ENCODE measurements at regions not wholly inside any gene's neighbourhood (a gene's known extent, or its start where the extent isn't known, plus 50 kb on each side); places are given as distances from the start of the nearest gene placed in this dataset.

- intact Hi-C loops (cut with DNase I), result no loop called here
- Histone ChIP-seq H3K9me3 (no peaks in the 10 kb centered on the region), H3K4me1 (peaks cover 2 to 33% (median 30%) of the 10 kb centered on the region in 4 donors), H3K27me3 (no peaks in the 10 kb centered on the region), H3K4me3 (no peak overlapping the region), H3K36me3 (no peaks in the 10 kb centered on the region), H3K27ac (replicated peaks in 1 of 4) (no peak overlapping the region)
- WGBS, result 58% methylated on average over 5 of the region's 5 CpGs
- TF ChIP-seq POLR2A (IDR thresholded peaks at IDR 0.05; ENCODE audit: low read depth) (no peak), POLR2AphosphoS5 (IDR thresholded peaks at IDR 0.05) (no peak), EP300 (IDR thresholded peaks at IDR 0.05) (no peak)
- TF ChIP-seq, protein P1, sequence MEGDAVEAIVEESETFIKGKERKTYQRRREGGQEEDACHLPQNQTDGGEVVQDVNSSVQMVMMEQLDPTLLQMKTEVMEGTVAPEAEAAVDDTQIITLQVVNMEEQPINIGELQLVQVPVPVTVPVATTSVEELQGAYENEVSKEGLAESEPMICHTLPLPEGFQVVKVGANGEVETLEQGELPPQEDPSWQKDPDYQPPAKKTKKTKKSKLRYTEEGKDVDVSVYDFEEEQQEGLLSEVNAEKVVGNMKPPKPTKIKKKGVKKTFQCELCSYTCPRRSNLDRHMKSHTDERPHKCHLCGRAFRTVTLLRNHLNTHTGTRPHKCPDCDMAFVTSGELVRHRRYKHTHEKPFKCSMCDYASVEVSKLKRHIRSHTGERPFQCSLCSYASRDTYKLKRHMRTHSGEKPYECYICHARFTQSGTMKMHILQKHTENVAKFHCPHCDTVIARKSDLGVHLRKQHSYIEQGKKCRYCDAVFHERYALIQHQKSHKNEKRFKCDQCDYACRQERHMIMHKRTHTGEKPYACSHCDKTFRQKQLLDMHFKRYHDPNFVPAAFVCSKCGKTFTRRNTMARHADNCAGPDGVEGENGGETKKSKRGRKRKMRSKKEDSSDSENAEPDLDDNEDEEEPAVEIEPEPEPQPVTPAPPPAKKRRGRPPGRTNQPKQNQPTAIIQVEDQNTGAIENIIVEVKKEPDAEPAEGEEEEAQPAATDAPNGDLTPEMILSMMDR (IDR thresholded peaks at IDR 0.05), result no peak
- DNase-seq (ENCODE audit: extremely low spot score), result no peak
Measured at GRCh38 chr16:73798471-73798870, 498.1 kb upstream of the PSMD7 start.

- Histone ChIP-seq H3K36me3 (no peaks in the 10 kb centered on the region), H3K27ac (replicated peaks in 1 of 4) (no peak overlapping the region), H3K4me1 (peaks cover 2 to 38% (median 36%) of the 10 kb centered on the region in 4 donors), H3K4me3 (no peak overlapping the region), H3K27me3 (no peaks in the 10 kb centered on the region), H3K9me3 (no peaks in the 10 kb centered on the region)
- intact Hi-C loops (cut with DNase I), result no loop called here
- DNase-seq (ENCODE audit: extremely low spot score), result no peak
- TF ChIP-seq EP300 (IDR thresholded peaks at IDR 0.05), result no peak
- TF ChIP-seq POLR2A (IDR thresholded peaks at IDR 0.05; ENCODE audit: low read depth), result no peak
- TF ChIP-seq, protein P1 (IDR thresholded peaks at IDR 0.05), result no peak
- TF ChIP-seq POLR2AphosphoS5 (IDR thresholded peaks at IDR 0.05), result no peak
- WGBS, result 100% methylated on average over 1 of the region's 1 CpG
Measured at GRCh38 chr16:73797115-73797514, 499.5 kb upstream of the PSMD7 start.

DNA sequence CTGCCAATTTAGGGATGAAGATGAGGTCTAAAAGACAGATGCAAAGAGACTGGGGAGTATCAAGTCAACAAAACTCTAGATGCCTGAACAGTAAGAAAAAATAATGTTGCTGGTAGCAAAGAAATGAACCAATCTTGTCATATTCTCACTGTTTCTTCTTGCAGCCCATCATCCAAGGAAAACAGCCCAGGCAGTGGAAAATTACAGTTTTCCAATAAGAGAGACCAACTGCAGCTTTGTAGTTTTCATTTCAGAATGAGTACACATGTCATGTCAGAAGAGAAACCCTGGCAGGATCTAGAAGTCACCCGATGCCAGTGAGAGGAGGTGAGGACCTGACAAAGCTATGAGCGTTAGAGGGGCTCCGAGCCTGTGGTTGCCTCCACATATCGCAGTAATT, 500.4 kb upstream of the PSMD7 start:
- H3K27me3 ChIP-seq, result no peaks in the 10 kb centered on the region
- no peak for TF ChIP-seq POLR2A (IDR thresholded peaks at IDR 0.05; ENCODE audit: low read depth)
- TF ChIP-seq, protein P1 (IDR thresholded peaks at IDR 0.05), result no peak
- TF ChIP-seq POLR2AphosphoS5 (IDR thresholded peaks at IDR 0.05), result no peak
- TF ChIP-seq EP300 (IDR thresholded peaks at IDR 0.05), result no peak
- H3K27ac ChIP-seq (replicated peaks in 1 of 4), result no peak overlapping the region
- no peak for DNase-seq (ENCODE audit: extremely low spot score)
- intact Hi-C loops (cut with DNase I), result no loop called here
- peaks cover 2 to 38% (median 36%) of the 10 kb centered on the region in 4 donors for H3K4me1 ChIP-seq
- H3K4me3 ChIP-seq, result no peak overlapping the region
- no peaks in the 10 kb centered on the region for H3K9me3 ChIP-seq
- WGBS, result 67% methylated on average over 4 of the region's 4 CpGs
- no peaks in the 10 kb centered on the region for H3K36me3 ChIP-seq

DNA sequence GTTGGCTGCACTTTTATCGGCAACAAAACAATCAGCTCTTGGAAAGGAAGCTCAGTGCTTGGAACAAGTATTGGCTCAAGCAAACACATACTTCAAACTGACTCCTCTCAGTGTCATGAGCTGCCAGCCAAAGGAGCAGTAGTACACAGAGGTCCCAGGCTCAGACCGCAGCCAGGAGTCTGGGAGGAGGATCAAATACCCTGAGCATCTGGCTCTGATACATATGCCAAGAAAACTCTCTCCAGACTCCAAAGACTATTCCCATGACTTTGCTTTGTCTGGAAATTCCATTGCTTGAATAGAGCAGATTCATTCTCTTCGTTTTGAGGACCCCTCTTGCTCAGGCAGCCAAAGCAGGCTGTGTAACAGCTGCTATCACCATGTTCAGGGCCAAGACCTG, 501.6 kb upstream of the PSMD7 start:
- no peak overlapping the region for H3K27ac ChIP-seq (replicated peaks in 1 of 4)
- DNase-seq (ENCODE audit: extremely low spot score), result no peak
- no peaks in the 10 kb centered on the region for H3K27me3 ChIP-seq
- H3K4me3 ChIP-seq, result no peak overlapping the region
- intact Hi-C loops (cut with DNase I), result no loop called here
- H3K9me3 ChIP-seq, result no peaks in the 10 kb centered on the region
- H3K36me3 ChIP-seq, result no peaks in the 10 kb centered on the region
- WGBS, result 19% methylated on average over 3 of the region's 3 CpGs
- H3K4me1 ChIP-seq, result peaks cover 2 to 38% (median 36%) of the 10 kb centered on the region in 4 donors
- TF ChIP-seq POLR2A (IDR thresholded peaks at IDR 0.05; ENCODE audit: low read depth) (no peak), EP300 (IDR thresholded peaks at IDR 0.05) (no peak), POLR2AphosphoS5 (IDR thresholded peaks at IDR 0.05) (peak in 1 of 2 donors; percentile 26)
- TF ChIP-seq, protein P1 (IDR thresholded peaks at IDR 0.05), result no peak

GRCh38 chr16:73793871-73794437, 502.7 kb upstream of the PSMD7 start:
- no peak overlapping the region for H3K4me3 ChIP-seq
- 63% methylated on average over 11 of the region's 11 CpGs for WGBS
- intact Hi-C loops (cut with DNase I), result no loop called here
- H3K36me3 ChIP-seq, result no peaks in the 10 kb centered on the region
- no peak for TF ChIP-seq EP300 (IDR thresholded peaks at IDR 0.05)
- TF ChIP-seq POLR2A (IDR thresholded peaks at IDR 0.05; ENCODE audit: low read depth), result no peak
- TF ChIP-seq, protein P1 (IDR thresholded peaks at IDR 0.05), result no peak
- no peak for TF ChIP-seq POLR2AphosphoS5 (IDR thresholded peaks at IDR 0.05)
- H3K4me1 ChIP-seq, result peaks cover 2 to 38% (median 36%) of the 10 kb centered on the region in 4 donors
- DNase-seq (ENCODE audit: extremely low spot score), result no peak
- H3K9me3 ChIP-seq, result no peaks in the 10 kb centered on the region
- H3K27ac ChIP-seq (replicated peaks in 1 of 4), result no peak overlapping the region
- H3K27me3 ChIP-seq, result no peaks in the 10 kb centered on the region
